GM12878 (cell line): ENCODE measurements at regions not wholly inside any gene's neighbourhood (a gene's known extent, or its start where the extent isn't known, plus 50 kb on each side); places are given as distances from the start of the nearest gene placed in this dataset.

ENCODE experiments used
- CEBPB ChIP-seq, 2 experiments: fragments of 150-350 bp in 1 of 2; IDR thresholded peaks; 2 replicates each; pipeline ENCODE4 v1.6.1; 2012 to 2014; ENCODE audit warnings: low read depth in 2 of 2, low read length in 2 of 2, borderline replicate concordance in 1 of 2, inconsistent platforms in 1 of 2
- HDAC2 ChIP-seq: fragments of 200-600 bp; sonication (generic); IDR thresholded peaks from 2 replicates; pipeline ENCODE4 v1.6.1; 2017
- PML ChIP-seq: IDR thresholded peaks from 2 replicates; pipeline ENCODE4 v1.6.1; 2012; ENCODE audit warnings: low read length, inconsistent platforms

DNA sequence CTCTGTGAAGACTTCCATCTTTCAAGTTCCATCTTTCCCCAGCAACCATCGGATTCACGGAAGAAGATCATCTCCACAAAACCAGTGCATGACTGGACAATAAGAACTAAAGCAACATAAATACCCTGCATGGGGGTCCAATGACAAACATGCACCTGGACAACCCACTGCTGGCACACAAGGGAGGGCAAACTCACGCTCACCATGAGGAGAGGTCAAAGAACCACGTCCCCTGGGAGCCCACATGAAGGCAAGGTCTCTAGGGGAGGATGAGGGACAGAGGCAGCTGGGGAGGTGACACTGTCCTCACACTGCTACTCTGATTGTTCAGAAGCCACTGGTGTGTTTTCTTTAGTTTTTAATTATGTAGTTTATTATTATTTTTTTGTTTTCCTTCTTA is 190.8 kb downstream of the MED10 start:
- TF ChIP-seq HDAC2 (no peak), PML (no peak), CEBPB (IDR thresholded peaks at IDR 0.05; ENCODE audit: borderline replicate concordance in 1 of 2, low read depth in 2 of 2, low read length in 2 of 2) (no peak)
